GM18499 (cell line): ENCODE measurements at regions not wholly inside any gene's neighbourhood (a gene's known extent, or its start where the extent isn't known, plus 50 kb on each side); places are given as distances from the start of the nearest gene placed in this dataset.

Source experiments
- ATAC-seq: cut with Tn5 transposase; IDR thresholded peaks from one replicate; pipeline ENCODE4 v1.9.1; 2021; ENCODE audit warnings: moderate number of reproducible peaks; ENCODE audit not compliant: insufficient read depth, unreplicated experiment

DNA sequence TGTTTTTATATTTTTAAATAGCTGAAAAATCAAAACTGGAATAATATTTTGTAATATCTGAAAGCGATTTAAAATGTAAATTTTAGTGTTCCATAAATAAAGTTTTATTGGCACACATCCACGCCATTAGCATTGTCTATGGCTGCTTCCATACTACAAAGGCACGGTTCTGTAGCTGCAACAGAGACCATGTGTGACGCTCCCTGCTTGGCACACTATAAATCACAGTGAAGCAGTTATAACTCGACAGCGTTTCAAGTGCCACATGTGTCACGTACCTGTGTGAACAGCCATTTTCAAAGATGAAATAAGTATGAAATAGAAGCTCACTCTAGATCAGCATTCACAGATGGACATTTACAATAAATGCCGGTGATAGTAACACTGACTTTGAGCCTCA, 810.1 kb upstream of the WWC1 start:
- no peak for ATAC-seq

DNA sequence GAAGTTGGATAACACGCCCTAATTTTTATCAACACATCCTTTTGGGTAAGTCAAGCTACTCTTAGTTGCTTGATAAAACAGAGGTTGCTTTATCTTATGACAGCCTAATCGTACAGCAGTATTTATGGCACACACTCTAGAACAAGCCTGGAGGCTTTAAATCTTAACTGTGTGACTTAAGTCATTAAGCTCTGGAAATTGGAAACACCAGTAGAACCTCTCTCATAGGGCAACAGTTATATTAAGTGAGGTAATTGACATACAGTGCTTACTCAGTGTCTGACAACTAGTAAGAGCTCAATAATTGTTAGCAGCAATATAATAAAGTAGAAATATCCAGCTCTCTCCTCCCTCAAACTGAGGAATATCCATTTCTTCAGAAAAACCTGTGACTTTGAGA, 808.9 kb upstream of the WWC1 start:
- ATAC-seq, result no peak

DNA sequence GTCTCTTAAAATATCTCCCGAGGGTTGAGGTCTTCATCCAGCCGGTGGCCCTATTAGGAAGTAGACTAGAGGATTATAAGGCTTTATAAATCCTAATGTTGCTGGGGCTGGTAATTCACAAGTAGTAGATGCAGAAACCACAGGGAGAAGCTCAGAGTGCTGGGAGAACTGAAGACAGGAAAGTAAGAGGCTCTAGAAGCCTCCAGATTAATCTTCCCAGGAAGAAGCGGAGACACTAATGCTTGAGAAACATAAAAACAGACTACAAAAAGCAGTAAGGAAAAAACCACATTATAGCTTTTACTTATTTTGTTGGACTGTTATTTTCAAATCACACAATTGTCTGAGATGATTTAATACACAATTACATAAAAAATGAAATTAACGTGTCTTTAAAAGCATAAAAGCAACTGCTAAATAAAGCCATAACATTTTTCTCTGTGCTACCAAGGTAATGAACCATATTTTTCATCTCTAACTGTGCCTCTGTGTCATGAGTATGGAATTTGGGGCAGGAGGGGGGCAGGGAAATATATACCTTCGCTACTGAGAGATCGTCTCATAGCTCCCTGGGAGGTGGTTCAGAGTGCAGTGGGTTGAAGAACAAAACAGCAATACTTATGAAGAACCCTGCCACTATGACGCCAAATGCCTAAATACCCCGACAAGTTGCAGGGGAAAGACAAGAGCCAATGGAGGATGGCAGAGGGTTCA, 806.2 kb upstream of the WWC1 start:
- no peak for ATAC-seq

DNA sequence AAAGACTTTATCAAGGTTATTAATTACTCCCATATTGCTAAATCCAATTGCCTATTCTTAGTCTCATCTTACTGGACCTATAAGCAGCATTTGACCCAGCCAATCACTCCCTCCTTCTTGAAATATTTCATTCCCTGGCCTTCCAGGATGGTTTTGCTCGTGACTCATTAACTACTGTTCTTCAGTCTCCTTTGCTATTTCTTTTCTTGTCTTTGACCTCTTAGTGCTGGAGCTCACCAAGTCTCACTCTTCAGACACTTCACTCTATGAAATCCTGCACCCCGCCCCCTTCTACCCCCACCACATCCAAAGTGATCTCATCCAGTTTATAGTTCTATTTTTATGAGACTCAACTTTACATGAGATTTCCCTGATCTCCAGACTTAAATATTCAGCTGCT, 803.1 kb upstream of the WWC1 start:
- no peak for ATAC-seq

DNA sequence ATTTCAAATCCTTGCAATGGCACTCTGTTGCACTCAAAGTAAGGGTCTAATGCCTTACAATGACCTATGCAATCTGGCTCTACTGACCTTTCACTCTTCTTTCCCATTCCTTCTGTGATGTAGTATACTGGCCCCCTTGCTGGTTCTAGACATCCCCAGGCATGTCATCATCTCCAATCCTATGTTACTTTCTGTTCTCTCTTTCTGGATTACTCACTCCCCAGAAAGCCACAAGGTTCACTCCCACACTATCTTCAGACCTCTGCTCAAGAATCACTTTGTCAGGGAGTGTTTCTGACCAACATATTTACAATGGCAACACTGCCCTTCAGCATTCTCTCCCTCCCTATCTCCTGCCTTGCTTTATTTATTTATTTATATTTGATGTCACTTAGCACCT, 802.2 kb upstream of the WWC1 start:
- ATAC-seq, result peak; percentile 89

DNA sequence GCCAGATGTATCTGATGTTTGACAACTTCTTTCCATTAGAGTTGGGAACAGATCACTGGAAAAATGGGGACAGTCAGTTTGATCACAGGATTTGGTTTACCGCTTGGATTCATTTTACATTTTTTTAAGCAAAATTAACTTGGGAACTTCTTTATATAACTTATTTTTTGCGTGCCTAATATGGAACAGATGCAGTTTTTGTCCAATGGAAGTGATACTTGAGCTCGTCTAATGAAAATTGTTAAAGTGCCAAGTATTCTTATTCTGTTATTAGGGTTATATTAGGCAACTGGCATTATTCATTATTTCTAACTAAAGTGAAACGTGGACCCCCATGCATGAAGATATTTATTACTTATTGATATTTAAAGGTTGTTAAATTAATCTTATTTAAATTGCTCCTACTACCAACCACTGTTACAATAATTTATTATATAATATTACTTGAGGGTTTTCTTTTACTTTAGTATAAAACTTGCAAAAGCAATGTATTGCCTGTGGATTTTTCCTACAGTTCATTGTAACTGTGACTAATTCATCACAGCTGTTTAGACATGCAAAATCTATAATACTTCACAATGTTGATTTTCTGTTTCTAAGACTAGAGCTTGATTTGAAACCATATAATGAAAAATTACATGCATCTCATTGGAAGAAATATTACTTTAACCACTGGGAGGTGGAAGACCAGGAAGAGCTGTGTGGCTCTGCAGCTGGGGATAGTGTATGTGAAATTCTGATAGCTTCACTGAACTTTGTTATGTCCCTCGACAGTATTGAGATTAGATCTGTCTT, 787.3 kb upstream of the WWC1 start:
- ATAC-seq, result no peak

DNA sequence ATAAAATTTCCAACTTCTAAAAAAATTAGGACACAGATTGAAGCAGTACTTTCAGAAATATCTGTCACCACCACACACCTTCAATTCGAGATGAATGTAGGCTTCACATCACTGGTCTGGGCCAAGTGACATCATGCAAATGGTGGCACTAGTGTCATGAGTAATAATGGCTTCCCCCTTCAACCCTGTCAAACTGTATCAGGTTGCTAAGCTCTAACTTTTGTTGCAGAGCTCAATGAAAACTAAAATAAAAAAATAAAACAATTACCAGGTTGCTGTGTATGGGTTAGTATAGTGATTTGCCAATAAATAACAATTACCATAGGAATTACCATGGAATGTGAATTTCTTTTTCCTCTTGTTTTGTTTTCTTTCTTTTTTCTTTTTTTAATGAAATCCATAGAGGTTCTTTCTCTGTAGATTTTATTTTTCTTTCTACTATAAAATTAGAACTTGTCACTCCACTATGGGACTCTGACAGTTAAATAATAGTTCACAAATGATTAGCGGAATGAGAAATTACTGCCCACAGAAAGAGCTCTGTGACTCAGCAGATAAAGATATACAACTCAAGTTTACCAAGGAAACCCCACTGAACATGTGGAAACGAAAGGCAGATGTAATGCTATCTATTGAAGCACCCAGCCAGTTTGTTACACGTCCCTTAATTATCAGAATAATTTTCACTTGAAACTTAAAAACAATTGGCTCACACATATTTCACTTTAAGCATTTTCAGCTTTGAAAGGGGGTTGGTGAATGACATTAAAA, 783.8 kb upstream of the WWC1 start:
- no peak for ATAC-seq

DNA sequence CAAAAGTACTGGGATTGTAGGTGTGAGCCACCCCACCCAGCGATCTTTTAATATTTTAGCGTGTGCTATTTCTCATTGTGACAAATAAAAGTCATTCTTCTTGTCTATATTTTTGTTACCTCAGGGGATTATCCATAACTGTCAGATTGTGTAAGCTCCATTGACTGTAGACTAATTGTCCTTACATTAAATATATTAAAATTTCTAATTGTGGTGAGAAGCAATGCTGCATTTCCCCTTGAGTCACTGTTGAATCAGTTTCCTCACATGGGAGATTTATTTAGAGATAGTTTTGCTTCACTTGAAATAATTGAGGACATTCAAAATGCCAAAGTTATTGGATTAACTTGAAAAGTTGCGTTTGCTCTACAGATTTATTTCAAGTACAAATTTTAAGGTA, 782.4 kb upstream of the WWC1 start:
- no peak for ATAC-seq

DNA sequence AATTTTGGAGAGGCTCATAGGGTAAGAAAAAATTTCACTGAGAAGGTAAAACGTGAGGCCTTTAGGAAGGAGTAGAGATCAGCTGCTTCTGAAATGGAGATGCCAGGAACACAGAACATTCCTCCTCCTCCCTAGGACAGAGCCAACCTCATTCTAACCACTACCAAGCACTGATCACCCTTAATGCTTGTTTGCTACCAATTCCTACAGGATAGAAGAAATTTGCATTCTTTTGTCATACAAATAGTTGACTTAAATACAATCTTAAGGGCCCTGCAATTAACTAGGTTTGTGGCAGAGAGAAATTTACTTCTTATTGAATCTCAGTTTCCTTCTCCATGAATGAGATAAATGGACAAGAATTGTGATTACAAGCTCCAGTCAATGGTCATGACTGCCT, 780.2 kb upstream of the WWC1 start:
- ATAC-seq, result no peak

DNA sequence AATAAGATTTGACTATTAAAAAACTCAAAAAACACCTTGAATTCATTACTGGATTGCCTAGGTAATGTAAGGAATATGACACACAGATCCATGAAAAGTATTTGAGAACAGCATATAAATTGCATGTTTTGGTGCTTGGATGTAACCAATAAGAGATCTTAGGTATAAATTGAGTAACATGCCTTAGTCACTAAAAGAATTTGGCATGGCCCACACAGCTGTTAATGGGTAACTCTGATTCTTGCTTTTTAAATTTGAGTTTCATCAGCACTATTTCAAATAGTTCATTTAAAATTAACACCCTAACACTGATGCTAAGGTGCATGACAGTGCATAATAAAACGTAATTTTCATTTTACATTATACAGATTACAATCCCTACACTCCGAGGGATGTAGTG, 779.3 kb upstream of the WWC1 start:
- no peak for ATAC-seq

DNA sequence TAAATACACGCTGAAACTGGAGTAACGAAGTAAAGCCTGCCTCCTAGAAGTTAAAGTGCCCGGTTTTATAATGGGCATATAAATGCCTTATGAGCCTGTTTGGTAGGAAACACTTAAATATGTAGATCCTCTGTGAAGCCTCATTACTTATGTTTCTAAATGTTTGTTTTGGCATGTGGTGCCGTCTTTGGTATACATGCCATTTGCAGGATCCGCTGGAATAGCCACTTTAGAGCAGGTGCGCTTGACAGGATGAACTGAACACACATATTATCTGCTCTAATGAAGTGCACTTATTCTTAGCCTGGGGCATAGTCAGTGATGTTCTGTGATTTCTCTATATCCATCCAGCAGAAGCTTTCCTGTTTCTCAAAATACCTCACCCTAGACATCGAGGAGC, 778.1 kb upstream of the WWC1 start:
- ATAC-seq, result no peak

DNA sequence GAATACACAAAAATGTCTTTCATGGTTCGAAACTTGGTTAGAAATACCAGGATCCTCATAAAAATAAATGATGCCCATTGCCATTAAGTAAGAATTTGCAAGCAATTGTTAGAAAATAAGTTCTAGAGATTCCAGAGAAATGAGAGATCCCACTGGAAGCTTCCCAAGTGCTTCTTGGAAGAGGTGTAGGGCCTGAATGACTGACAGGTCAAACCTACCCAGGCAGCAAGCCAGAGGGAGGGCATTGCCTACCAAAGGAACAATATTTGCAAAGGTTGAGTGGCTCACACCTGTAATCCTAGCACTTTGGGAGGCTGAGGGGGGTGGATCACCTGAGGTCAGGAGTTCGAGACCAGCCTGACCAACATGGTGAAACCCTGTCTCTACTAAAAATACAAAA, 777.0 kb upstream of the WWC1 start:
- no peak for ATAC-seq

DNA sequence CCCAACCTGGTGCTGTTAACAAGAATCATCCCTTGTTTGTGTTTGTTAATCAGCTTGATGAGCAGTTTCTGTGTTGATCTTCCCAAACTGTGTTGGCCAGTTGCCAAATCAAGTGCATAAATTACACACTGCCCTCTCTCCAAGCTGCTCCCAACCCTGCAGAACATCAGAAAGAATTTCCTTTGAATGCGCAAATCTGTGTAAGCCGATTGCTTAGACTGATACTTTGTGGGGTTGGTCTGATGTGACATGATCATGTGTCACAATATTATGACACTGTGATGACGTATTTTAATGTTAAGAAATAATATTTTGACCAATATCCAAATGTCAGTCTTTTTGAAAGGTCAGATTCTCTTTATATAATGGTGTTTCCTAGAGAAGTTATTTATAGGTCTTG, 766.4 kb upstream of the WWC1 start:
- ATAC-seq, result no peak

DNA sequence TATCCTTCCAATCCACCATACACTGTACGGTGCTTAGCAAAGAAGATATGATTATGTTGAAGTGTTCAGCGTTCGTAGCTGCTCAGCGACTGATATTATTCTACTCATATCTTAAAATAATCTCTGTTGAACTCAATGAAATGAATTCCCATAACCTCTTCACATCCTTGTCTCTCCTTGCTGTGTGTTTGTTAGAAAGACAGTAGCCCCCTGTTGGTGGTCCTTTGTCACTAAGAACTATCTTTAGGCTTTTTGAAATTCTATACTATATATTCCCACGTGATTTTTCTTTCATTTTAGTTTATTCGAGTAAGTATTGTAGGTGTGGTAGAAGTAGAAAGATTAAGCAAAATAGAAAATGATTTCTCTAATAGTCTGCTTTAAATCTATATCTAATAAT, 762.8 kb upstream of the WWC1 start:
- no peak for ATAC-seq

DNA sequence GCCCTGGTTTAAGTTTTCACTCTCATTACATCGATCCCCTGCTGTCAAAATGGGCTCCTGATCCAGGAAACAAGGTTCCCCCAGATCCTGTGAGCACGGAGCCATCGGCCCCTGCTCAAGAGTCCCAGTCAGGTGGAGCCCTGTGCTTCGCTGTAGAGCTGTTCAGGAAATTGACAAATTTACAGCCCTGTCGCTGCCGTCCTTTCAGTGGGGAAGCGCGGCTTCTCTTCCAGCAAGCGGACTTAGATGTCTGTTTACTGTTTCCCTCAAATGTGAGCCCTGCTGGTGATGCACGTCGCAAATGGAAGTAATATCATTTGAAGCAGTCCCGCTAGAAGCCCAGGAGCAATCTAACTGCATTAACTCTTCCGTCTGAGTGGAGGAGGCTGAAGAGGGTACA, 760.9 kb upstream of the WWC1 start:
- ATAC-seq, result no peak

DNA sequence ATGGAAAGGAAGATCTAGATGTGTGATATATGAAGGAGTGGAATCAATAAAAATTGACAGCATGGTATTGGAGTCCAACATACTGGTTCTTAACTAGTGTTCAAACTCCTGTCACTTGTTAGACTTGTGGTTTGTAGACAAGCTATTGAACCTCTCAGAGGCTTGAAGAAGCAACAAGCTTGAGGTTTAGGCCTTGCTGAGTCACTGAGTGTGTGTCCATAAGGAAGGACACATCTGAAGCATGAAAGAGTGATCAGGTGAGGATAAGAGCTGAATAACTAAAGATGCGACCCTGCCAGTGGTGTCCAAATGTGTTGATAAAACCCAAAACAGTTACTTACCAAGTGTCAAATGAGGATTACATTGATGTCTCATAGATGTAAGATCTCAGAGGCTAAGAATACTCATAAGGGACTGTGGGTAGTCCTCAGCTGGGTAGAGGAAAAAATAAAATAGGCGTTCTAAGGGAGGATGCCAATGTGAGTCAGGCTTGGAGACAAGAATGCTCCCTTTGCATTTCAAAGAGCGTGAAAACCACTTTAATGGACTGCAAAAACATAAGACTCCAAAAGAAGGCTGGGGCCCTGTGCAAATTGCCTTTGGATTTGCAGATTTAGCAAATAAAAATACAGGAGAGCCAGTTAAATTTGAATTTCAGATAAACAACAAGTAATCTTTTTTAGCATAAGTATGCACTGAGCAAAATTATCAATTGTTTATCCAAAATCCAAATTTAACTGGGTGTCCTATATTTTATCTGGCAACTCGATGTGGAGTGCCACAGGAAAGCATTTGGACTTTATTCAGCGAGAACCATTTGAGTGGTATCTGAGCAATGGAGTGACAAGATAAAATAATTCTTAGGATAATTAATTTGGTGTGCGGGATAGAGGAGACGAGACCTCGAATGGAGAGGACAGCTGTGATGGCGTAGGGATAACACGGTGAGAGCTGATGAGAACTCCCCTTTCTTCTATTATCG, 757.3 kb upstream of the WWC1 start:
- ATAC-seq, result no peak

DNA sequence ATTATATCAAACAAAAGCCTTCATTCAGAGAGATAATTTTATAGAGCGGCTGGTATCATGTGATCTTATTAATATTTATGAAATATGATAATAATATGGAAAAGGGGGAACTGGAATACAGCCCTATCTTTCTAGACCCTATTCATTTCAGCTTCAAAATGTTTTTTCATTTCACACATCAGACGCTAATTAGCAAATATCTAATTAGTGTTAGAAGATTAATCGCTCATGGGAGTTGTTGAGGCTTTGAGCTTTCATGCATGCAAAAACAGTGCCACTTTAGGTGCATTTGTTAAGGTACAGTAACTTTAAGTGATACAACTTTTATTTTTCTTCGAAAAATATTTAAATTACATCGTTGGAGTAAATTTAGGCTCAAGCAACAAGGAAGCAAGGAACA, 751.7 kb upstream of the WWC1 start:
- ATAC-seq, result no peak

DNA sequence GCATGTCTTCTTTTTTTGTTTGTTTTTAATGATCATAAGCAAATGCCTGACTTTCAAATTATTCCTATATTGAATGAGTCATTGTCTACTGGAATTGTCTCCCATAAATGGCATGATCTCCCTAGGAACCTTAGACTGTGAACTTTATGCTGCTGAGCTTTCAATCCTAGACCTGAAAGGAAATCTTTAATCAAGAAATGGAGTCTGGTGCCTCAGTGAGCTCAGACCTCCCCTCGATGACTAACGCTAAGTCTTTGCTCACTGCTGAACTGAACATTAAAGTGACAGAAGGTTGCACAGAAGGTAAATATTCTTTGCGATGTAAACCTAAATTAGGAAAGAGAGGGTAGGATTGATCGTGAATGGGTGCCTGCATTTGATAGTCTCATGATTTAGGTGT, 745.2 kb upstream of the WWC1 start:
- ATAC-seq, result no peak

DNA sequence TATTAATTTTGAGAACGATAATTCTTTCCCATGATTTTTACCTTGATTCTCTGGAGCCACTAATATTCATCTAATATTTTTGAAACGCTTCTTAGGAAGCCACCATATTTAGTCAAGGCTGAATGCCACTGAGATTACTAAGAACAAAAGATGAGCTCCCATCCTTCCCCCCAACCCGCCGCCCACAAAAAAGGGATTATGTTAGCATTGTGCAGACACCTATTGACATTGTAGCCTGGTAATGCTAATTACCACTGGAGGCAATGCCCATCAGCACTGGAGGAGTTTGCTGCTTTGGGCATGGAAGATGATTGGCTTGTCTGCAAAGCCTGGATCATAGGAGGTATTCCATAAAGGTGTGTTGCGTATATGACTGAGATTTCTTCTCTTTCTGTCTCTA, 739.1 kb upstream of the WWC1 start:
- ATAC-seq, result no peak

DNA sequence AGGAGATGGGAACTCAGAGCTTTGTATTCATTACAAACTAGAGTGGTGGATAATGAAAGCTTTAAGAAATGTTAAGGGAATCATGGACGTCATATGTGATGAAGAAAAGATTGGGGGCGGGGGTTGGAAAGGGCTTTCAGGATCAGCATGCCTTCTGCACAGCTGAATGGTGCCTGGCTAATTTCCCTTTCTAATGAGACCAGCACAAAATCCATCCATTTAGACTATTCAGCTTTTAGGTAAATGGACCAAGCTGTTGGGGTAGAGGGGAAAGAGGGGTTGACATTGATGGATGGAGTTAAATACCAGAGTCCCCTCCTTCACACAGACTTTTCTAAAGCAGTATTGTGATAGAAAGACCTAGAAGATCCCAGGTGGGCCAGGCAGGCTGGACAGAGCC, 737.9 kb upstream of the WWC1 start:
- no peak for ATAC-seq
